DMS153 treated with DMSO at 0.1 percent for 48 hours (cell line): ENCODE measurements at regions not wholly inside any gene's neighbourhood (a gene's known extent, or its start where the extent isn't known, plus 50 kb on each side); places are given as distances from the start of the nearest gene placed in this dataset.
"Not testable (repeated sequence)": the region's sequence is repeated elsewhere in the genome, so short reads cannot be mapped to it uniquely, and the experiment has no call there.

Source experiments
- DNase-seq: peaks from one replicate; lab custom pipeline; 2025; ENCODE audit not compliant: unreplicated experiment; lab: John Stamatoyannopoulos, UW

- DNase-seq, result no peak
Measured at GRCh38 chr9:117936185-117937130, 232.3 kb downstream of the TLR4 start.

- no peak for DNase-seq
Measured at GRCh38 chr9:117938086-117938485, 233.9 kb downstream of the TLR4 start.

GRCh38 chr9:117938896-117939295 is 234.7 kb downstream of the TLR4 start:
- DNase-seq, result no peak

- DNase-seq, result not testable (repeated sequence)
Measured at GRCh38 chr9:117944750-117945149, 240.5 kb downstream of the TLR4 start.

- DNase-seq, result no peak
Measured at GRCh38 chr9:117945286-117945685, 241.1 kb downstream of the TLR4 start.

- DNase-seq, result no peak
Measured at GRCh38 chr9:117951127-117951526, 246.9 kb downstream of the TLR4 start.

- DNase-seq, result no peak
Measured at GRCh38 chr9:117952581-117952980, 248.4 kb downstream of the TLR4 start.

GRCh38 chr9:117957267-117957666 is 253.1 kb downstream of the TLR4 start:
- peak; percentile 32 for DNase-seq

GRCh38 chr9:117958726-117959125 is 254.5 kb downstream of the TLR4 start:
- DNase-seq, result no peak

- no peak for DNase-seq
Measured at GRCh38 chr9:117963493-117964090, 259.4 kb downstream of the TLR4 start.

GRCh38 chr9:117970276-117971050 is 266.3 kb downstream of the TLR4 start:
- no peak for DNase-seq

- no peak for DNase-seq
Measured at GRCh38 chr9:117974108-117974507, 269.9 kb downstream of the TLR4 start.

GRCh38 chr9:117979914-117980313 is 275.7 kb downstream of the TLR4 start:
- no peak for DNase-seq

GRCh38 chr9:117987945-117988344 is 283.7 kb downstream of the TLR4 start:
- no peak for DNase-seq

GRCh38 chr9:117992006-117992405 is 287.8 kb downstream of the TLR4 start:
- DNase-seq, result peak; percentile 83

GRCh38 chr9:118000581-118000980 is 296.4 kb downstream of the TLR4 start:
- DNase-seq, result no peak

- no peak for DNase-seq
Measured at GRCh38 chr9:118003240-118003639, 299.0 kb downstream of the TLR4 start.

GRCh38 chr9:118008246-118008645 is 304.0 kb downstream of the TLR4 start:
- no peak for DNase-seq

- no peak for DNase-seq
Measured at GRCh38 chr9:118009614-118010013, 305.4 kb downstream of the TLR4 start.

GRCh38 chr9:118017607-118018122 is 313.5 kb downstream of the TLR4 start:
- no peak for DNase-seq

GRCh38 chr9:118023644-118024043 is 319.4 kb downstream of the TLR4 start:
- no peak for DNase-seq
